Mucosa of descending colon (tissue), 3 donors: ENCODE measurements at regions not wholly inside any gene's neighbourhood (a gene's known extent, or its start where the extent isn't known, plus 50 kb on each side); places are given as distances from the start of the nearest gene placed in this dataset.
A peak's percentile ranks its signal among the peaks of the same experiment; 100 is the strongest.

Experiments used
- ATAC-seq: fragments of 200-7000 bp; cut with Tn5 transposase; one replicate; pipeline ENCODE4 v1.9.1; 2020; ENCODE audit warnings: mild to moderate bottlenecking, moderate library complexity
- DNase-seq, 3 donors: peaks; one replicate each; pipeline ENCODE4 v3.0.0-alpha.2; 2020
- H3K36me3 ChIP-seq: fragments of 200-600 bp; one replicate; pipeline ENCODE4 v1.8.0; 2021; ENCODE audit warnings: low read depth, mild to moderate bottlenecking
- H3K4me1 ChIP-seq: fragments of 200-600 bp; one replicate; pipeline ENCODE4 v1.8.0; 2021; ENCODE audit warnings: low read depth, mild to moderate bottlenecking
- H3K4me3 ChIP-seq: fragments of 200-600 bp; one replicate; pipeline ENCODE4 v1.8.0; 2021; ENCODE audit warnings: mild to moderate bottlenecking
- H3K9me3 ChIP-seq: fragments of 200-600 bp; one replicate; pipeline ENCODE4 v1.8.0; 2021; ENCODE audit warnings: mild to moderate bottlenecking
- intact Hi-C, 2 donors: fragments of 100-400 bp; cut with DNase I in 1 of 2; cut with micrococcal nuclease in 1 of 2; formaldehyde crosslinking; loops; one replicate each; pipeline versions ENCODE4 v1.11.0 to v1.11.1; 2022; cut with DNase I, micrococcal nuclease
- TF ChIP-seq, protein P1 (sequence below): fragments of 200-600 bp; IDR thresholded peaks from one replicate; pipeline ENCODE4 v1.8.0; 2022; ENCODE audit warnings: antibody characterized with exemption, mild to moderate bottlenecking
- donor health status: DM: no; HTN: no; CAD: no; lungs with moderate emphysema.
- donor health status: DM: no; HTN: no; CAD: no.
- donor health status: DM: no; HTN: yes; CAD: no.

DNA sequence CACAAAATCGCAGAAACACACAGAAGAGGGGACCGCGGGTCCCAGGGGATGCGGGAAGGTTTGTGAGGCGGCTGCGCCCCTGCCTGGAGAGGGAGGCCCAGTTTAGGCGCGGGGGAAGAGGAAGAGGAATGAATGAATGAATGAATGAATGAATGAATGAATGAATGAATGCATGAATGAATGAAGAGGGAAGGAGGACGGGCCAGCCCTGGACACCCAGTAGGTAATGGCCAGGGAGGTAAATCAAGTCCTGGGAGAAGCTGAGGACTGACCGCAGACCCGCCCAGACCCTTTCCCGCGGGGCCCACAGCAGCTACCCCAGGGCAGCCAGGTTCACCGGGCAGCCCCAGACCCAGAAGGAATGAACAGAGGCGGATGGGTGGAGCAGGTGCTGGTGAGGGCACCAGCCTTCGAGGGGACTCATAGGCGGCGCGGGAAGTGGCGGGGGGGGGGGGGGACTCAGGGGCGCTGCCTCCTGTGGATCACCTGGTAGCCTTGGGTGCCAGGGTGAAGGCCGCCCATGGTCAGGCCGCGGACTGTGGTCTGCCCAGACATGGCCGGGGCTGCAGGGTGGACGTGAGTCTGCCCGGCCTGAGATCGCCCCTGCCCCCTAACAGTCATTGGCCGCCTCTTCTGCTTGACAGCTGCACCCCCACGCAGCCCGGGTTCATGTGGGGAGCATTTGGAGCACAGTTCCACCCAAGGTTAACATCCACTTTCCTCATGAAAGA lies 192.0 kb upstream of the PDE10A start:
- ATAC-seq (no peak), DNase-seq (no peak)
- H3K36me3 ChIP-seq, result no peaks in the 10 kb centered on the region
- H3K4me1 ChIP-seq, result no peaks in the 10 kb centered on the region
- no peaks in the 10 kb centered on the region for H3K9me3 ChIP-seq
- TF ChIP-seq, protein P1, sequence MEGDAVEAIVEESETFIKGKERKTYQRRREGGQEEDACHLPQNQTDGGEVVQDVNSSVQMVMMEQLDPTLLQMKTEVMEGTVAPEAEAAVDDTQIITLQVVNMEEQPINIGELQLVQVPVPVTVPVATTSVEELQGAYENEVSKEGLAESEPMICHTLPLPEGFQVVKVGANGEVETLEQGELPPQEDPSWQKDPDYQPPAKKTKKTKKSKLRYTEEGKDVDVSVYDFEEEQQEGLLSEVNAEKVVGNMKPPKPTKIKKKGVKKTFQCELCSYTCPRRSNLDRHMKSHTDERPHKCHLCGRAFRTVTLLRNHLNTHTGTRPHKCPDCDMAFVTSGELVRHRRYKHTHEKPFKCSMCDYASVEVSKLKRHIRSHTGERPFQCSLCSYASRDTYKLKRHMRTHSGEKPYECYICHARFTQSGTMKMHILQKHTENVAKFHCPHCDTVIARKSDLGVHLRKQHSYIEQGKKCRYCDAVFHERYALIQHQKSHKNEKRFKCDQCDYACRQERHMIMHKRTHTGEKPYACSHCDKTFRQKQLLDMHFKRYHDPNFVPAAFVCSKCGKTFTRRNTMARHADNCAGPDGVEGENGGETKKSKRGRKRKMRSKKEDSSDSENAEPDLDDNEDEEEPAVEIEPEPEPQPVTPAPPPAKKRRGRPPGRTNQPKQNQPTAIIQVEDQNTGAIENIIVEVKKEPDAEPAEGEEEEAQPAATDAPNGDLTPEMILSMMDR, result no peak
- intact Hi-C loops, result loop anchor here in 1 of 2 donors (10.0 kb wide), 1 partner anchor 410 kb away; no protein-coding TSS in a partner anchor
- H3K4me3 ChIP-seq, result no peak overlapping the region

DNA sequence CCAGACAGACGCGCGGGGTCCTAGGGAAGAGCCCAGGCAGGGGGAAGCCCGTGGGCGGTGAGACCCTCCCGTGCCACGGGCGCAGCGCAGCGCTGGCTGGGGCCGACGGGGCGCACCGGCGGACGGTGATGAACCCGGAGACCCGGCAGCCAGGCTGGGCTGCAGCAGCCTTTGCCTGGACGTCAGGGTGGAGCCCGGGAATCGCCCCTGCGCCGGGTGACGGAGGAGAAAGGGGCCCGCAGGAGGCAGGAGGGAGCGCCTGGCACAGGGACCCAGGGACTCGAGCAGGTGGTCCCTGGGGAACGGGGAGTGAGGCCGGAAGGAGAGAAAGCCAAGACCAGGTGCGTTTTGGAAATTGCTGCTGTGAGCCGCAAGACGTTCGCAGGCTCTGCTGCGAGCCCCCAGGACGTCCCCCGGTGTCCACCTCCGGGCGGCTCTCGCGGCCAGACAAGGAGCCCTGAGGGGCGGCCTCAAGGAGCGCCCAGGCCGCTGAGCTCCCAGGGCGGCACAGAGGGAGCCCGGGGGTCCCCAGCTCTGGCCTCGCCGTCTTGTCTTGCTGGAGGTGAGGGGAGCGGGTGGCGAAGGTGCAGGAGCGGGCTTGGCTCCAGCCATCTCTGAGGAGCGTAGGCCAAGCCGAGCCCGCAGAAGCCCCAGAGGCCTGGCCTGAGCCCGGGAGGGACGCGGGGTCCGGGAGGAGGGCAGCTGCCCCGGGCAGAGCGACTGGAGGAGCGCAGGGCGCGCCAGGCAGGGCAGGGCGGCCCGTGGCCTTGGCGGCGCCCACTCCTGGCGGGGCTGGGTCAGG lies 191.2 kb upstream of the PDE10A start:
- TF ChIP-seq, protein P1, result no peak
- Histone ChIP-seq H3K9me3 (no peaks in the 10 kb centered on the region), H3K4me3 (no peak overlapping the region), H3K36me3 (no peaks in the 10 kb centered on the region), H3K4me1 (no peaks in the 10 kb centered on the region)
- intact Hi-C loops, result loop anchor here in 1 of 2 donors (10.0 kb wide), 1 partner anchor 409 kb away; no protein-coding TSS in a partner anchor
- ATAC-seq (no peak), DNase-seq (no peak)

DNA sequence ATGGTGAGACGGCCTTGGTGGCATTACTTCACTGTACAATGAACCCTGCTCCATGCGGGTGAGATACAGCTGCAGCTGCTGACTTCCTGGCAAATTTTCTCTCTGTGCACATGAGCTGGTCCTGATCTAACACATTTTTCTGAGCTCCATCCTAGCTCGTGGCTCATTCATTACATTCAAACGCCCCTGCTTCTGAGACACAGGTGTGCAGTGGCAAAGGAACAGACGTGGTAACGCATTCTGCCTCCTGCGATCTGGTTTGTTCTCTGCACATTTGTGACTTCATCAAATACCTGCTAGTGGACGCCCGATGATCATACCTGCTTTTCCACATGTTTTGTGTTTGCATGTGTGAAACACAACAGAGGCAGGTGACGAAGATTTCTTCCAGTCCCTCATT lies 189.6 kb upstream of the PDE10A start:
- no peaks in the 10 kb centered on the region for H3K36me3 ChIP-seq
- DNase-seq, result no peak
- H3K4me1 ChIP-seq, result peaks cover 2% of the 10 kb centered on the region
- intact Hi-C loops, result loop anchor here in 1 of 2 donors (10.0 kb wide), 1 partner anchor 408 kb away; no protein-coding TSS in a partner anchor
- no peak for ATAC-seq
- TF ChIP-seq, protein P1, result no peak
- no peak overlapping the region for H3K4me3 ChIP-seq
- no peaks in the 10 kb centered on the region for H3K9me3 ChIP-seq

DNA sequence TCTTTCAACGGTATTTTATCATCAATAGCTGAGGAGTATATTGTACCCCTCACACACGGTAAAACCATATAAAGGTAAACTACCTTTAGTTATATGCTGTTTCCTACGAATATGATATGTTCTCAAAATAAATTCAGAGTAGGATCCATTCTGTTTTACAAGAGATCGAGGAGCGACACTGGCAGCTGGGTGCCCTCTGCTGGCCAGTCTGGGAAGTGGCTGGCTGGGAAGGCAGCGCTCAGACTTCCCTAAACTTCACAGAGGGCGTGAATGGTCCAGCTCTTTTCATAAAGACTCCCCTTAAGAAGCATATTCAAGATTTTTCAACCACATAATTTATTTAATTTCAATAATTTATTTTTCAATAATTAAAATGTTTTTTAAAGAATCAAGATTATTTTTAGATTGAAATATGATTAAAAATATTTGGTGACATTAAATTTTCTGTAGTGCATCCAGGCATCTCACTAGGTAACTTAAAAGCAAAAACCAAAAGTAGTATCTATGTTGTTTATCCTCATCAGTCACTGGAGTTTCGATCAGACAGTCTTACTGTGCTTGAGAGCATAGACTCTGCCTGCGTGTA lies 187.5 kb upstream of the PDE10A start:
- Histone ChIP-seq H3K4me1 (peaks cover 23% of the 10 kb centered on the region), H3K9me3 (no peaks in the 10 kb centered on the region), H3K36me3 (no peaks in the 10 kb centered on the region), H3K4me3 (no peak overlapping the region)
- DNase-seq (peak in 2 of 3 donors; percentile 81 to 82), ATAC-seq (peak; percentile 39)
- TF ChIP-seq, protein P1, result peak; percentile 88
- intact Hi-C loops, result loop anchor here in 1 of 2 donors (10.0 kb wide), 1 partner anchor 406 kb away; no protein-coding TSS in a partner anchor

DNA sequence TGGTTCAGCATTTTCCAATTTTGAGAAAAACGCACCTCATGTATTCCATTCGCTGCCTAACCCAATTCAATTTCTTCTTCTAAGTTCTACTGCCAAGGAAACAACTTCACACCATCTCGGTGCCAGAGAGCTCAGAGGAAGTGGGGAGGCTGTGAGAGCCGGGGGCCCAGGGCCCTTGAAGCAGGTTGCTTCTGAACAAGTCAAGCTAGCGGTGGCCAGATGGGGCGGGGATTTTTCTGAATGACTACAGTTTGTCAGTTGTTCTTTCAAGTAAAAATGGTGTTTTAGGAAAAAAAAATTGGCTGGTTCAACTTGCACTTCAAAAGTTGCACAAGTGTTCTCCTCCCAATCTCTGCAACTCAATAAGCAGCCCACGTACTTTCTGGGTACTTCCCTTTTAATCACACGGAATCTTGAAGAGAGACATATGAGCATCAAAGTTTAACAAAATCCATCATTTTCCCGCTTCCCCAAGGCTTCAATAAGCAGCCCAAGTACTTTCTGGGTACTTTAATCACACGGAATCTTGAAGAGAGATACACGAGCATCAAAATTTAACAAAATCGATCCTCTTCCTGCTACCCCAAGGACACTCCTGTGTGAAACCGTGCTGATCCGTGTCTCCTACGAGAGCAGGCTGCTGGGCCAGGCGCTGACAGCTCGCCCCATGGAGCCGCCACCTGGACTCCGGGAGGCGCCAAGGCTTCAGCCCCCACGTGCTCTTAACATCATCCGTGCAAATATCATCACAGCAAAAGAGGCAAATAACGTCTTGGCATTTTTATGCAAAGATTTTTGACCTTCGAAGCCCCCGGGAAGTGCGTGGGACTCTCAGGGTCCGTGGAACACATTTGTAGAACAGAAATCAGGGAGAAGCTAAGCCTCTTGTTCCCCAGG lies 186.7 kb upstream of the PDE10A start:
- intact Hi-C loops, result loop anchor here in 1 of 2 donors (10.0 kb wide), 1 partner anchor 405 kb away; no protein-coding TSS in a partner anchor

More for the DNA sequence above, 186.7 kb upstream of the PDE10A start:
- Histone ChIP-seq H3K4me3 (no peak overlapping the region), H3K4me1 (peaks cover 26% of the 10 kb centered on the region), H3K36me3 (no peaks in the 10 kb centered on the region), H3K9me3 (no peaks in the 10 kb centered on the region)
- TF ChIP-seq, protein P1, result no peak
- ATAC-seq, result no peak
- no peak for DNase-seq
